Smooth muscle cell (in vitro differentiated cells): ENCODE measurements at regions not wholly inside any gene's neighbourhood (a gene's known extent, or its start where the extent isn't known, plus 50 kb on each side); places are given as distances from the start of the nearest gene placed in this dataset.

Source experiments
- DNase-seq: peaks from one replicate; lab custom pipeline; 2025; ENCODE audit not compliant: unreplicated experiment; lab: John Stamatoyannopoulos, UW
- H2AFZ ChIP-seq: fragments of 200-600 bp; sonication (generic); 2 replicates; pipeline ENCODE4 v1.6.0; 2016; ENCODE audit warnings: antibody characterized with exemption, low read depth, mild to moderate bottlenecking
- H3F3A ChIP-seq: fragments of 200-600 bp; sonication (generic); 2 replicates; pipeline ENCODE4 v1.6.0; 2017; ENCODE audit warnings: antibody characterized with exemption, low read depth
- H3K27ac ChIP-seq: fragments of 200-600 bp; sonication (generic); 2 replicates; pipeline ENCODE4 v1.5.1; 2016; ENCODE audit warnings: low read depth, mild to moderate bottlenecking
- H3K27me3 ChIP-seq: fragments of 200-600 bp; sonication (generic); 2 replicates; pipeline ENCODE4 v1.6.1; 2016; ENCODE audit warnings: low read depth, mild to moderate bottlenecking
- H3K36me3 ChIP-seq: fragments of 200-600 bp; sonication (generic); 2 replicates; pipeline ENCODE4 v1.5.1; 2016; ENCODE audit warnings: low read depth
- H3K4me1 ChIP-seq: fragments of 200-600 bp; sonication (generic); 2 replicates; pipeline ENCODE4 v1.5.1; 2016; ENCODE audit warnings: low read depth
- H3K4me2 ChIP-seq: fragments of 200-600 bp; sonication (generic); 2 replicates; pipeline ENCODE4 v1.6.0; 2016; ENCODE audit warnings: mild to moderate bottlenecking
- H3K4me3 ChIP-seq: fragments of 200-600 bp; sonication (generic); 2 replicates; pipeline ENCODE4 v1.5.1; 2016; ENCODE audit warnings: mild to moderate bottlenecking
- H3K79me2 ChIP-seq: fragments of 200-600 bp; sonication (generic); 2 replicates; pipeline ENCODE4 v1.6.0; 2016; ENCODE audit warnings: low read depth, mild to moderate bottlenecking
- H3K9ac ChIP-seq: fragments of 200-600 bp; sonication (generic); 2 replicates; pipeline ENCODE4 v1.6.0; 2016; ENCODE audit warnings: low read depth
- H3K9me3 ChIP-seq: fragments of 200-600 bp; sonication (generic); replicated peaks from 2 replicates; pipeline ENCODE4 v1.5.1; 2016; ENCODE audit warnings: low read depth
- H4K20me1 ChIP-seq: fragments of 200-600 bp; sonication (generic); 2 replicates; pipeline ENCODE4 v1.6.0; 2016; ENCODE audit warnings: low read depth
- CTCF ChIP-seq: fragments of 200-600 bp; sonication (generic); IDR thresholded peaks from 2 replicates; pipeline ENCODE4 v1.5.1; 2017; ENCODE audit warnings: borderline replicate concordance, mild to moderate bottlenecking, antibody characterized with exemption; ENCODE audit not compliant: insufficient read depth, poor library complexity, severe bottlenecking
- WGBS: methylation state at CpG from one replicate; pipeline ENCODE4 v1.1.7; 2016; ENCODE audit warnings: low lambda C conversion rate; 5-methylcytosine and 5-hydroxymethylcytosine counted together

GRCh38 chrX:110418316-110419235 is 59.9 kb downstream of the RTL9 start:
- peak overlapping the region; percentile 28 for H3K4me3 ChIP-seq
- peak overlapping the region; percentile 30 for H2AFZ ChIP-seq

GRCh38 chrX:110419512-110419911 is 60.9 kb downstream of the RTL9 start:
- H3K4me1 ChIP-seq = peaks cover 6% of the 10 kb centered on the region
- WGBS = 91% methylated on average over 1 of the region's 1 CpG
- no peak for TF ChIP-seq CTCF
- H3K27ac ChIP-seq = peak overlapping the region; percentile 90
- no peaks in the 10 kb centered on the region for H3K36me3 ChIP-seq
- no peaks in the 10 kb centered on the region for H3K27me3 ChIP-seq
- H3K9ac ChIP-seq = no peak overlapping the region
- no peaks in the 10 kb centered on the region for H4K20me1 ChIP-seq
- no peaks in the 10 kb centered on the region for H3K79me2 ChIP-seq
- H2AFZ ChIP-seq = peak overlapping the region; percentile 30
- peak overlapping the region; percentile 75 for H3K4me2 ChIP-seq
- H3K9me3 ChIP-seq = no peaks in the 10 kb centered on the region
- H3F3A ChIP-seq = no peaks in the 10 kb centered on the region
- H3K4me3 ChIP-seq = peak overlapping the region; percentile 5
- no peak for DNase-seq

More at GRCh38 chrX:110418316-110419235, 59.9 kb downstream of the RTL9 start:
- Histone ChIP-seq H3F3A (no peaks in the 10 kb centered on the region), H3K4me1 (peaks cover 6% of the 10 kb centered on the region), H3K27me3 (no peaks in the 10 kb centered on the region), H3K79me2 (no peaks in the 10 kb centered on the region), H3K9me3 (no peaks in the 10 kb centered on the region), H3K27ac (peak overlapping the region; percentile 90), H3K9ac (peak overlapping the region; percentile 42), H3K36me3 (no peaks in the 10 kb centered on the region), H4K20me1 (no peaks in the 10 kb centered on the region), H3K4me2 (peak overlapping the region; percentile 75)
- no peak for DNase-seq
- peak; percentile 41 for TF ChIP-seq CTCF
- WGBS = 32% methylated on average over 22 of the region's 22 CpGs

DNA sequence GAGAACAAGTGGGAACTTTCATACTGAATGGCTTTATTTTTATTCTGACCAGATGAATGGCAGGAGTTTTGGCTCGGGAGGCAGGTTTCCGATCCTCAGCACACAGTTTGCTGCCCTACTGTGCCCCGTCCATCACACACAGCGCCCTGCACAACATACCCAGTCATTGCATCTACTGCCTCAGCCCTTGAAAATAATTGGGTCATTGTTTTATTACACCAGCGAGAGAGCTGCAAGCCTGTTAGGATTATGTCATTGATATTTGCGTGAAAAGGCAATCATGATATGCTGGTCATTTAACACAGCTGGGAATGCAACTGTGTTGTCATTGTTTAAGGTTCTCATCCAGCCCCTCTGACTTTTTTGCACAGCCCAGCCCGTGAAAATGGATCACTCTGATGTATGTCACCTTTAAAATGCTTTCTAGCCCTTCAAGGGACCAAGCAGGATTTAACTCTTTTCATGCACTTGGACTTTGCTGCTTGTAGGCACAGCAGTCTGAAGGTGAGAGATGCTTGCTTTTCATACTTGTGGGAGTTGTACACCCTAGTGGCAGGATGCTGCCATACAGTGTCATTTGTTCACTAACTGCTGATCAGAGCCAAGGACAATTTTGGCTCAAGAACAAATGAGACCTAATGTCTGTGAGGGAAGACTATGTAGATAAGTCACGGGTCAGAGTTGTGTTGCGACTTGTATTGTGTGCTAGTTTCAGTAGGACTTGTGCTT is 62.3 kb downstream of the RTL9 start:
- Histone ChIP-seq H3K79me2 (no peaks in the 10 kb centered on the region), H2AFZ (no peak overlapping the region), H3K4me2 (no peak overlapping the region), H4K20me1 (no peaks in the 10 kb centered on the region), H3K4me1 (no peaks in the 10 kb centered on the region), H3F3A (no peaks in the 10 kb centered on the region), H3K9ac (no peak overlapping the region), H3K36me3 (no peaks in the 10 kb centered on the region), H3K4me3 (no peak overlapping the region), H3K9me3 (no peaks in the 10 kb centered on the region), H3K27ac (no peak overlapping the region), H3K27me3 (no peaks in the 10 kb centered on the region)
- TF ChIP-seq CTCF = peak; percentile 13
- 67% methylated on average over 9 of the region's 9 CpGs for WGBS
- no peak for DNase-seq
